GM19324 (cell line): ENCODE measurements at regions not wholly inside any gene's neighbourhood (a gene's known extent, or its start where the extent isn't known, plus 50 kb on each side); places are given as distances from the start of the nearest gene placed in this dataset.

Source experiments
- ATAC-seq: cut with Tn5 transposase; IDR thresholded peaks from one replicate; pipeline ENCODE4 v1.9.1; 2021; ENCODE audit warnings: mild to moderate bottlenecking, moderate library complexity; ENCODE audit not compliant: unreplicated experiment, low FRiP score

GRCh38 chr7:155360495-155361345, 63.0 kb downstream of the INSIG1 start:
- ATAC-seq: no peak

GRCh38 chr7:155361346-155361680, 63.6 kb downstream of the INSIG1 start:
- no peak for ATAC-seq

GRCh38 chr7:155361947-155362346, 64.3 kb downstream of the INSIG1 start:
- ATAC-seq: no peak

- ATAC-seq: no peak
Observed at GRCh38 chr7:155362380-155363145, 64.9 kb downstream of the INSIG1 start.

GRCh38 chr7:155363146-155363539, 65.5 kb downstream of the INSIG1 start:
- no peak for ATAC-seq

- no peak for ATAC-seq
Observed at GRCh38 chr7:155363852-155364600, 66.3 kb downstream of the INSIG1 start.

GRCh38 chr7:155365146-155365874, 67.6 kb downstream of the INSIG1 start:
- ATAC-seq: no peak

GRCh38 chr7:155368894-155369600, 71.4 kb downstream of the INSIG1 start:
- no peak for ATAC-seq

GRCh38 chr7:155369766-155370165, 72.1 kb downstream of the INSIG1 start:
- no peak for ATAC-seq

GRCh38 chr7:155371331-155371883, 73.7 kb downstream of the INSIG1 start:
- ATAC-seq: no peak

GRCh38 chr7:155371884-155372781, 74.5 kb downstream of the INSIG1 start:
- no peak for ATAC-seq

GRCh38 chr7:155372782-155373358, 75.2 kb downstream of the INSIG1 start:
- ATAC-seq: no peak

- no peak for ATAC-seq
Observed at GRCh38 chr7:155373359-155374273, 75.9 kb downstream of the INSIG1 start.

- ATAC-seq: no peak
Observed at GRCh38 chr7:155374276-155375252, 76.9 kb downstream of the INSIG1 start.

GRCh38 chr7:155375337-155376277, 77.9 kb downstream of the INSIG1 start:
- no peak for ATAC-seq
